Cardiac fibroblast (primary cell): ENCODE measurements at regions not wholly inside any gene's neighbourhood (a gene's known extent, or its start where the extent isn't known, plus 50 kb on each side); places are given as distances from the start of the nearest gene placed in this dataset.

Experiments used
- DNase-seq, 2 donors: peaks; one replicate each; pipeline versions ENCODE4 v3.0.0 to v3.0.0-alpha.2; 2010; ENCODE audit warnings: low read depth in 2 of 2
- H3K4me3 ChIP-seq, 2 donors: replicated peaks in 1 of 2; 1 replicate in 1 of 2; 2 replicates in 1 of 2; pipeline ENCODE4 v1.5.1; 2011; ENCODE audit warnings: low read depth in 2 of 2, low read length in 2 of 2, mild to moderate bottlenecking in 2 of 2, moderate library complexity in 1 of 2
- TF ChIP-seq, protein P1 (sequence below): IDR thresholded peaks from one replicate; pipeline ENCODE4 v1.5.1; 2011; ENCODE audit warnings: low read depth, mild to moderate bottlenecking, low read length, inconsistent platforms

DNA sequence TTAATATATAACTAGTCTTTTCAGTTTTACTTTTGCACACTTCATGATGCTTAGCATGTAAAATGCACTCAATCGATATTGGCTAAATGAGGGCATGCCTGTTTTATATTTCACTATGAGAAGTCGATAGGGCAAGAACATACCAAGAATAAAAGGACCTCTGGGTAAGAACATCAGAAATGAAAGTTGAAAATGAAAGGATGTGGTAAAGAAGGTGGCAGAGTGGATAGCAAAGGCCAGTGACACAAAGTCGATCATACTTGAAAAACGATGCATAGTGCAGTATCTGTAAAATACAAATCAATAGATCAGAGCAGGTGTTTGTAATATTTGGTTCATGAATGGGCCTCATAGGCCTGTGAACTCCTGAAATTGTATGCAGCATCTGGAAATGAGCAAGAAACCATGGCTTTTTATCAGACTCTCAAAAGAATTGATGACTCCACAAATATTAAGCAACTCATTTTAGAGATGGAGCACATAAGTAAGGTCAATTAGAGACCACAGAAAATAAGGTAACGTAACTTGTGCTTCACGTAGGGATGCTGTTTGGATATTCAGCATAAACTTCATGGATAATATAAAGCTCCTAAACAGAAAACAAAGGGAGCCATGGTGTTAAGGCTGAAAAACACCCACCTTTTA, 653.4 kb downstream of the NYAP2 start:
- no peak overlapping the region for H3K4me3 ChIP-seq
- DNase-seq: no peak
- TF ChIP-seq, protein P1, sequence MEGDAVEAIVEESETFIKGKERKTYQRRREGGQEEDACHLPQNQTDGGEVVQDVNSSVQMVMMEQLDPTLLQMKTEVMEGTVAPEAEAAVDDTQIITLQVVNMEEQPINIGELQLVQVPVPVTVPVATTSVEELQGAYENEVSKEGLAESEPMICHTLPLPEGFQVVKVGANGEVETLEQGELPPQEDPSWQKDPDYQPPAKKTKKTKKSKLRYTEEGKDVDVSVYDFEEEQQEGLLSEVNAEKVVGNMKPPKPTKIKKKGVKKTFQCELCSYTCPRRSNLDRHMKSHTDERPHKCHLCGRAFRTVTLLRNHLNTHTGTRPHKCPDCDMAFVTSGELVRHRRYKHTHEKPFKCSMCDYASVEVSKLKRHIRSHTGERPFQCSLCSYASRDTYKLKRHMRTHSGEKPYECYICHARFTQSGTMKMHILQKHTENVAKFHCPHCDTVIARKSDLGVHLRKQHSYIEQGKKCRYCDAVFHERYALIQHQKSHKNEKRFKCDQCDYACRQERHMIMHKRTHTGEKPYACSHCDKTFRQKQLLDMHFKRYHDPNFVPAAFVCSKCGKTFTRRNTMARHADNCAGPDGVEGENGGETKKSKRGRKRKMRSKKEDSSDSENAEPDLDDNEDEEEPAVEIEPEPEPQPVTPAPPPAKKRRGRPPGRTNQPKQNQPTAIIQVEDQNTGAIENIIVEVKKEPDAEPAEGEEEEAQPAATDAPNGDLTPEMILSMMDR: no peak

DNA sequence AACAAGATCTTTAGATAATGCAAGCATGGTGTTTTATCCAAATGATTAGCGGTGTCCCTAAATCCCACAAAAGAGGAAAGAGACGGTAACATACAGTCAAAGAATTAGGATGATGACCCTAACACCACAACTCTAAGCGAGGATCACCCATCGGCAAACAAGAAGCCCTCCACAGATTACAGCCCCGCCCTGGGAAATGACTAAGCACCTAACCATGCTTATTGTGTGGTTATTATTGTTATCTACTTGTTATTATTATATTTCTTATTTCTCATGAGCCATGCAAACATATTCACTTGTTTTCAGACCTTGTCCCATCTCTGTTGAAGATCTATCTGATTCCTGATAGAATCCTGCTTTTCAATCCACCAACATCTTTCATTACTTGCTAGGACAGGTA, 651.3 kb downstream of the NYAP2 start:
- TF ChIP-seq, protein P1: no peak
- DNase-seq: peak in 1 of 2 donors; percentile 50
- H3K4me3 ChIP-seq: no peak overlapping the region

DNA sequence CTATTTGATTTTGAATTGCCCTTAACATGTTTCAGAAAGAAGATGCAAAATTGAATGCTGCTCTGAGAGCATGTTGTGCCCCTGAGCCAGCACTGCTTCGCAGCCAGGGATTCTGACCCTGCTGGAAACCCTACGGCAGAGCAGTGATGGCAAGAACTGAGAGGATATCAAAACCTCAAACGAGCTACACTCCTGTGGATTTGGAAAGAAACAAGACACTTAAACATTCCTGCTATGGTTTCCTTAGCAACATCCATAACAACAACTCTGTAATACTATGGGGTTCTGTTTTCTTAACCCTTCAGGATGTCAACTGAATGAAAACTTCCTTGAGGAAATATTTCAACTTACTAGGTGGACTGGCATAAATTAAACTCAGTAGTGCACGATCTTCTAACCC, 649.1 kb downstream of the NYAP2 start:
- DNase-seq: peak; percentile 79 to 81
- H3K4me3 ChIP-seq: no peak overlapping the region
- TF ChIP-seq, protein P1: no peak

DNA sequence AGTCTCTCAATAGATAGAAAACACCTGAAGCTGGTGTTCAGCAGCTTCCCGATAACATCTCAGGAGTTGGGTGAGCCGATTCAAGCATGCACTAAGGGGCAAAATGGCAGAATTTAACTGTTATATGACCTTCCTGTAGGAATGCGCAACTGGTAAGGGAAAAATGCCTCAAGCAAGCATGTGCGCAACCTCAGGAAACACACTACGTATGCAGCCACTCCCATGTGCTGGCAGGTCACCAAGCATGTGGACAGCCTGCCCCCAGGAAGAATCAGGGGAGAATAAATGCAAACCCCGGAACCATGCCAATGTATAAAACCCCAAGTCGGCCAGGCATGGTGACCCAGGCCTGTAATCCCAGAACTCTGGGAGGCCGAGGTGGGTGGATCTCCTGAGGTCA, 645.6 kb downstream of the NYAP2 start:
- no peak for DNase-seq
- H3K4me3 ChIP-seq: no peak overlapping the region
- TF ChIP-seq, protein P1: no peak

DNA sequence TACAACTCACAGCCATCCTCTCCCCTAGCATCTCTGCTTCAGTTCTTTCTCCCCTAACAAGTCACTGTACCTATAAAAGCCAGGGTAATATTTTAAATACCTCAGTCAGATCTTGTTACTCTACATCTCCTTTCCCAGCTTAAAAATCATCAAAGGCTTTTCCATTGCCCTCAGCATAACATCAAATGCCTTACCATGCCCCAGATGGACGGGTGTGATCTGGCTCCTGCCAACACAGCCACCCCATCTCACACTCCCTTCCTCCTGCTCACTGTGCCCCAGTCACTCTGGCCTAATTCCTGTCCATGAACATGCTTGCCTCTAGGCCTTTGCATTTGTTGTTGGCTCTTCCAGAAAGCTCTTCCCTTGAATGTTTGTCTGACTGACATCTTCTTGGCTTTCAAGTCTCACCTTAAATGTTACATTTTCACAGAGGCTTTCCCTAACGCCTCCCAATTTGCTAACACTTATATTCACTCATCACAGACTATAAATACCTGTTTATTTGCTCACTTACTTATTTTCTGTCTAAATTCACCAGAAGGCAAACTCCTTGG, 640.9 kb downstream of the NYAP2 start:
- no peak for DNase-seq
- H3K4me3 ChIP-seq: no peak overlapping the region
- TF ChIP-seq, protein P1: no peak

DNA sequence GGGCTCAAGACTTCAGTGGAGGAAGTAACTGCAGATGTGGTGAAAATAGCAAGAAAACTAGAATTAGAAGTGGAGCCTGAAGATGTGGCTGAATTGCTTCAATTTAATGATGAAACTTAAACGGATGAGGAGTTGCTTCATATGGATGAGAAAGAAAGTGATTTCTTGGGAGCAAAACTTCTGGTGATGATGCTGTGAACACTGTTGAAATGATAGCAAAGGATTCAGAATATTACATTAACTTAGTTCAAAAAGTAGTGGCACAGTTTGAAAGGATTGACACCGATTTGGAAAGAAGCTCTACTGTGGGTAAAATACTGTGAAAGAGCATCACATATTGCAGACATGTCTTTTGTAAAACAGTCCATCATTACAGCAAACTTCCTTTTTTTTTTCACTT, 638.0 kb downstream of the NYAP2 start:
- no peak overlapping the region for H3K4me3 ChIP-seq
- TF ChIP-seq, protein P1: no peak
- DNase-seq: no peak
